ENCODE measurements at regions not wholly inside any gene's neighbourhood (a gene's known extent, or its start where the extent isn't known, plus 50 kb on each side); places are given as distances from the start of the nearest gene placed in this dataset.

DNA sequence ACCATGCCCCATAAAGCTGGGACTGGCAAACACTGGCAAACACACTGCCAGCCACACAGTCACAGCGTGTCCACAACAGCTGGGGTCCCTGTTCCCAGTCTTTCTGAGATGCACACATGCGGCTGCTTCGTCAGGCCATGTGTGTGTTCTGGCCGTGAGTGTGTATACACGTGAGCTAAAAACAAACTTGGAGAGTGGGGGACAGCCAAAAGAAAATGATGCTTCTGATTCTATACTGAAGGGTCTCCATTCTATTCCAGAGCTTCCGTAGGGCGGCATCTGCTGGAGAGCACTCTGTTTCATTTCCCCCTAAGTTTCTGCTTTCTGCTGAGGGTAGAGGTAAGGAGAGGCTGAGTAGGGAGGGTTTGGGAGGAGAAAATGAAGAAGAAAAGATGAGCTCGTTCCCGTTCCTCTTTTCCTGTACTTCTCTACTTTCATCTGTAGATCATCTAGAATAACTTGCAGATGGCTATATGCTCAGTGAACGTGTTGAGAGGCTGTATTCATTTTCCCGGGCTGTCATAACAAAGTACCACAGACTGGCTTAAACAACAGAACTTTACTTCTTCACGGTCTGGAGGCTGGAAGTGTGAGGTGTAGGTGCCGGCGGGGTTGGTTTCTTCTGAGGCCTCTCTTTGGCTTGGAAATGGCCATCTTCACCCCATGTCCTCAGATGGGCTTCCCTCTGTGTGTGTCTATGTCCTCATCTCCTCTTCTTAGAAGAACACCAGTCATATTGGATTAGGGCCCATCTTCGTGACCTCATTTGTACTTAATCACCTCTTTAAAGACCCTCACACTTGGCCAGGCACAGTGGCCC, 151.6 kb downstream of the TOMM20 start (continued):
- TF ChIP-seq, protein P1, sequence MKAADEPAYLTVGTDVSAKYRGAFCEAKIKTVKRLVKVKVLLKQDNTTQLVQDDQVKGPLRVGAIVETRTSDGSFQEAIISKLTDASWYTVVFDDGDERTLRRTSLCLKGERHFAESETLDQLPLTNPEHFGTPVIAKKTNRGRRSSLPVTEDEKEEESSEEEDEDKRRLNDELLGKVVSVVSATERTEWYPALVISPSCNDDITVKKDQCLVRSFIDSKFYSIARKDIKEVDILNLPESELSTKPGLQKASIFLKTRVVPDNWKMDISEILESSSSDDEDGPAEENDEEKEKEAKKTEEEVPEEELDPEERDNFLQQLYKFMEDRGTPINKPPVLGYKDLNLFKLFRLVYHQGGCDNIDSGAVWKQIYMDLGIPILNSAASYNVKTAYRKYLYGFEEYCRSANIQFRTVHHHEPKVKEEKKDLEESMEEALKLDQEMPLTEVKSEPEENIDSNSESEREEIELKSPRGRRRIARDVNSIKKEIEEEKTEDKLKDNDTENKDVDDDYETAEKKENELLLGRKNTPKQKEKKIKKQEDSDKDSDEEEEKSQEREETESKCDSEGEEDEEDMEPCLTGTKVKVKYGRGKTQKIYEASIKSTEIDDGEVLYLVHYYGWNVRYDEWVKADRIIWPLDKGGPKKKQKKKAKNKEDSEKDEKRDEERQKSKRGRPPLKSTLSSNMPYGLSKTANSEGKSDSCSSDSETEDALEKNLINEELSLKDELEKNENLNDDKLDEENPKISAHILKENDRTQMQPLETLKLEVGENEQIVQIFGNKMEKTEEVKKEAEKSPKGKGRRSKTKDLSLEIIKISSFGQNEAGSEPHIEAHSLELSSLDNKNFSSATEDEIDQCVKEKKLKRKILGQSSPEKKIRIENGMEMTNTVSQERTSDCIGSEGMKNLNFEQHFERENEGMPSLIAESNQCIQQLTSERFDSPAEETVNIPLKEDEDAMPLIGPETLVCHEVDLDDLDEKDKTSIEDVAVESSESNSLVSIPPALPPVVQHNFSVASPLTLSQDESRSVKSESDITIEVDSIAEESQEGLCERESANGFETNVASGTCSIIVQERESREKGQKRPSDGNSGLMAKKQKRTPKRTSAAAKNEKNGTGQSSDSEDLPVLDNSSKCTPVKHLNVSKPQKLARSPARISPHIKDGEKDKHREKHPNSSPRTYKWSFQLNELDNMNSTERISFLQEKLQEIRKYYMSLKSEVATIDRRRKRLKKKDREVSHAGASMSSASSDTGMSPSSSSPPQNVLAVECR (CRISPR knock-in tag; IDR thresholded peaks at IDR 0.05; ENCODE audit: borderline replicate concordance), result no peak
- TF ChIP-seq, protein P2, sequence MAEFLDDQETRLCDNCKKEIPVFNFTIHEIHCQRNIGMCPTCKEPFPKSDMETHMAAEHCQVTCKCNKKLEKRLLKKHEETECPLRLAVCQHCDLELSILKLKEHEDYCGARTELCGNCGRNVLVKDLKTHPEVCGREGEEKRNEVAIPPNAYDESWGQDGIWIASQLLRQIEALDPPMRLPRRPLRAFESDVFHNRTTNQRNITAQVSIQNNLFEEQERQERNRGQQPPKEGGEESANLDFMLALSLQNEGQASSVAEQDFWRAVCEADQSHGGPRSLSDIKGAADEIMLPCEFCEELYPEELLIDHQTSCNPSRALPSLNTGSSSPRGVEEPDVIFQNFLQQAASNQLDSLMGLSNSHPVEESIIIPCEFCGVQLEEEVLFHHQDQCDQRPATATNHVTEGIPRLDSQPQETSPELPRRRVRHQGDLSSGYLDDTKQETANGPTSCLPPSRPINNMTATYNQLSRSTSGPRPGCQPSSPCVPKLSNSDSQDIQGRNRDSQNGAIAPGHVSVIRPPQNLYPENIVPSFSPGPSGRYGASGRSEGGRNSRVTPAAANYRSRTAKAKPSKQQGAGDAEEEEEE (CRISPR knock-in tag; IDR thresholded peaks at IDR 0.05; ENCODE audit: borderline replicate concordance), result 0 out of 2 replicates have a peak, but pooled peaks have one; percentile 35
- TF ChIP-seq, protein P3, sequence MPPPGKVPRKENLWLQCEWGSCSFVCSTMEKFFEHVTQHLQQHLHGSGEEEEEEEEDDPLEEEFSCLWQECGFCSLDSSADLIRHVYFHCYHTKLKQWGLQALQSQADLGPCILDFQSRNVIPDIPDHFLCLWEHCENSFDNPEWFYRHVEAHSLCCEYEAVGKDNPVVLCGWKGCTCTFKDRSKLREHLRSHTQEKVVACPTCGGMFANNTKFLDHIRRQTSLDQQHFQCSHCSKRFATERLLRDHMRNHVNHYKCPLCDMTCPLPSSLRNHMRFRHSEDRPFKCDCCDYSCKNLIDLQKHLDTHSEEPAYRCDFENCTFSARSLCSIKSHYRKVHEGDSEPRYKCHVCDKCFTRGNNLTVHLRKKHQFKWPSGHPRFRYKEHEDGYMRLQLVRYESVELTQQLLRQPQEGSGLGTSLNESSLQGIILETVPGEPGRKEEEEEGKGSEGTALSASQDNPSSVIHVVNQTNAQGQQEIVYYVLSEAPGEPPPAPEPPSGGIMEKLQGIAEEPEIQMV (CRISPR knock-in tag; IDR thresholded peaks at IDR 0.05; ENCODE audit: low read depth), result no peak
- TF ChIP-seq, protein P4, sequence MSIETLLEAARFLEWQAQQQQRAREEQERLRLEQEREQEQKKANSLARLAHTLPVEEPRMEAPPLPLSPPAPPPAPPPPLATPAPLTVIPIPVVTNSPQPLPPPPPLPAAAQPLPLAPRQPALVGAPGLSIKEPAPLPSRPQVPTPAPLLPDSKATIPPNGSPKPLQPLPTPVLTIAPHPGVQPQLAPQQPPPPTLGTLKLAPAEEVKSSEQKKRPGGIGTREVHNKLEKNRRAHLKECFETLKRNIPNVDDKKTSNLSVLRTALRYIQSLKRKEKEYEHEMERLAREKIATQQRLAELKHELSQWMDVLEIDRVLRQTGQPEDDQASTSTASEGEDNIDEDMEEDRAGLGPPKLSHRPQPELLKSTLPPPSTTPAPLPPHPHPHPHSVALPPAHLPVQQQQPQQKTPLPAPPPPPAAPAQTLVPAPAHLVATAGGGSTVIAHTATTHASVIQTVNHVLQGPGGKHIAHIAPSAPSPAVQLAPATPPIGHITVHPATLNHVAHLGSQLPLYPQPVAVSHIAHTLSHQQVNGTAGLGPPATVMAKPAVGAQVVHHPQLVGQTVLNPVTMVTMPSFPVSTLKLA (IDR thresholded peaks at IDR 0.05), result 0 out of 2 replicates have a peak, but pooled peaks have one; percentile 17
- TF ChIP-seq ZNF816 (CRISPR knock-in tag; IDR thresholded peaks at IDR 0.05; ENCODE audit: borderline replicate concordance) (no peak), MED1 (CRISPR knock-in tag; IDR thresholded peaks at IDR 0.05) (no peak), ZNF724P (CRISPR knock-in tag; IDR thresholded peaks at IDR 0.05; ENCODE audit: borderline replicate concordance) (0 out of 2 replicates have a peak, but pooled peaks have one; percentile 29), IKZF4 (CRISPR knock-in tag; IDR thresholded peaks at IDR 0.05; ENCODE audit: borderline replicate concordance, low read depth, not compliant biosample characterization) (peak; percentile 11), ZNF160 (CRISPR knock-in tag; IDR thresholded peaks at IDR 0.05) (no peak), SMYD3 (CRISPR knock-in tag; IDR thresholded peaks at IDR 0.05) (0 out of 2 replicates have a peak, but pooled peaks have one; percentile 27), ZNF263 (CRISPR knock-in tag; IDR thresholded peaks at IDR 0.05) (no peak), BRD4 (CRISPR knock-in tag; IDR thresholded peaks at IDR 0.05) (no peak; the same call in 1 of the 2 replicates), THYN1 (CRISPR knock-in tag; IDR thresholded peaks at IDR 0.05; ENCODE audit: borderline replicate concordance, low read depth) (peak; percentile 79; the same call in 1 of the 2 replicates), ATM (IDR thresholded peaks at IDR 0.05; ENCODE audit: borderline replicate concordance) (no peak), AKAP8 (CRISPR knock-in tag; IDR thresholded peaks at IDR 0.05) (no peak), MXD4 (CRISPR knock-in tag; IDR thresholded peaks at IDR 0.05) (no peak), NRL (CRISPR knock-in tag; IDR thresholded peaks at IDR 0.05; ENCODE audit: borderline replicate concordance) (0 out of 2 replicates have a peak, but pooled peaks have one; percentile 45)
- TF ChIP-seq, protein P5, sequence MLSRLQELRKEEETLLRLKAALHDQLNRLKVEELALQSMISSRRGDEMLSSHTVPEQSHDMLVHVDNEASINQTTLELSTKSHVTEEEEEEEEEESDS (CRISPR knock-in tag; IDR thresholded peaks at IDR 0.05; ENCODE audit: borderline replicate concordance), result 0 out of 2 replicates have a peak, but pooled peaks have one; percentile 47
